ENCODE measurements at regions not wholly inside any gene's neighbourhood (a gene's known extent, or its start where the extent isn't known, plus 50 kb on each side); places are given as distances from the start of the nearest gene placed in this dataset.

GRCh38 chr2:79271456-79271855 is 111.9 kb upstream of the REG3A start:
- TF ChIP-seq PATZ1 (CRISPR knock-in tag; IDR thresholded peaks at IDR 0.05; ENCODE audit: borderline replicate concordance) = no peak
- TF ChIP-seq TOX (CRISPR knock-in tag; IDR thresholded peaks at IDR 0.05; ENCODE audit: borderline replicate concordance) = no peak
- TF ChIP-seq POU6F1 (CRISPR knock-in tag; IDR thresholded peaks at IDR 0.05; ENCODE audit: borderline replicate concordance, low read depth) = no peak
- TF ChIP-seq ESRRG (CRISPR knock-in tag; IDR thresholded peaks at IDR 0.05) = no peak
- TF ChIP-seq CSDC2 (CRISPR knock-in tag; IDR thresholded peaks at IDR 0.05) = no peak
- TF ChIP-seq CREB5 (CRISPR knock-in tag; IDR thresholded peaks at IDR 0.05; ENCODE audit: low read depth) = no peak
- TF ChIP-seq ZNF70 (CRISPR knock-in tag; IDR thresholded peaks at IDR 0.05) = no peak
- no peak for TF ChIP-seq TSHZ2 (CRISPR knock-in tag; IDR thresholded peaks at IDR 0.05)
- no peak for TF ChIP-seq ISL1 (CRISPR knock-in tag; IDR thresholded peaks at IDR 0.05)
- TF ChIP-seq GLIS3 (CRISPR knock-in tag; IDR thresholded peaks at IDR 0.05) = no peak
- TF ChIP-seq PPARA (CRISPR knock-in tag; IDR thresholded peaks at IDR 0.05; ENCODE audit: borderline replicate concordance) = no peak
- no peak for TF ChIP-seq ARNTL (CRISPR knock-in tag; IDR thresholded peaks at IDR 0.05; ENCODE audit: borderline replicate concordance, low read depth)
- TF ChIP-seq SNAI2 (CRISPR knock-in tag; IDR thresholded peaks at IDR 0.05) = no peak
- TF ChIP-seq ZNF565 (CRISPR knock-in tag; conservative IDR thresholded peaks at IDR 0.05; ENCODE audit: low read depth) = no peak
- no peak for TF ChIP-seq ZFP30 (CRISPR knock-in tag; IDR thresholded peaks at IDR 0.05)
- no peak for TF ChIP-seq RARB (CRISPR knock-in tag; IDR thresholded peaks at IDR 0.05)
- TF ChIP-seq, protein P1, sequence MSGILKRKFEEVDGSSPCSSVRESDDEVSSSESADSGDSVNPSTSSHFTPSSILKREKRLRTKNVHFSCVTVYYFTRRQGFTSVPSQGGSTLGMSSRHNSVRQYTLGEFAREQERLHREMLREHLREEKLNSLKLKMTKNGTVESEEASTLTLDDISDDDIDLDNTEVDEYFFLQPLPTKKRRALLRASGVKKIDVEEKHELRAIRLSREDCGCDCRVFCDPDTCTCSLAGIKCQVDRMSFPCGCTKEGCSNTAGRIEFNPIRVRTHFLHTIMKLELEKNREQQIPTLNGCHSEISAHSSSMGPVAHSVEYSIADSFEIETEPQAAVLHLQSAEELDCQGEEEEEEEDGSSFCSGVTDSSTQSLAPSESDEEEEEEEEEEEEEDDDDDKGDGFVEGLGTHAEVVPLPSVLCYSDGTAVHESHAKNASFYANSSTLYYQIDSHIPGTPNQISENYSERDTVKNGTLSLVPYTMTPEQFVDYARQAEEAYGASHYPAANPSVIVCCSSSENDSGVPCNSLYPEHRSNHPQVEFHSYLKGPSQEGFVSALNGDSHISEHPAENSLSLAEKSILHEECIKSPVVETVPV (CRISPR knock-in tag; IDR thresholded peaks at IDR 0.05) = no peak
- no peak for TF ChIP-seq ZFP3 (CRISPR knock-in tag; IDR thresholded peaks at IDR 0.05)
- TF ChIP-seq ZC3H10 (CRISPR knock-in tag; IDR thresholded peaks at IDR 0.05) = no peak
- no peak for ATAC-seq

GRCh38 chr2:79260848-79261247 is 101.3 kb upstream of the REG3A start:
- TF ChIP-seq ISL1 (CRISPR knock-in tag; IDR thresholded peaks at IDR 0.05) (no peak), GLIS3 (CRISPR knock-in tag; IDR thresholded peaks at IDR 0.05) (no peak), PPARA (CRISPR knock-in tag; IDR thresholded peaks at IDR 0.05; ENCODE audit: borderline replicate concordance) (no peak), PATZ1 (CRISPR knock-in tag; IDR thresholded peaks at IDR 0.05; ENCODE audit: borderline replicate concordance) (no peak), ZNF565 (CRISPR knock-in tag; conservative IDR thresholded peaks at IDR 0.05; ENCODE audit: low read depth) (no peak), SNAI2 (CRISPR knock-in tag; IDR thresholded peaks at IDR 0.05) (no peak), ZNF8 (CRISPR knock-in tag; IDR thresholded peaks at IDR 0.05) (no peak)
- ATAC-seq = no peak
